ENCODE measurements at regions not wholly inside any gene's neighbourhood (a gene's known extent, or its start where the extent isn't known, plus 50 kb on each side); places are given as distances from the start of the nearest gene placed in this dataset.

DNA sequence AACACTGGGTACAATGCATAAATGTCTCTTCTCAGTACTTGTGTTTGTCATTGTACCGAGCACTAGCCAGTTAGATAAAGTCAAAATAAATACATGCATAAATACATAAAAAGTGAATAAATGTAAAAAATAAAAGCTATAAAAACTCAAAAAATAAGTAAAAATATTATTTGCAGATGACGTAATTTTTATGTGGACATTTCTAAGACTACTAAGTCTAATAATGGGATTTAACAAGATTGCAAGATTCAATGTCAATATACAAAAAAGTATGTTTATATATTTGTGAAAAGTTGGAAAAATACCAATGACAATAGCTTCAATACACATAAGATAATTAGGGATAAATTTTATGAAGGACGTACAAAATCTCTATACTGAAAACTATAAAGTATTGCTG lies 639.6 kb downstream of the CBLN4 start:
- no peak for TF ChIP-seq POLR2A (IDR thresholded peaks at IDR 0.05; ENCODE audit: low read depth)
- TF ChIP-seq, protein P1, sequence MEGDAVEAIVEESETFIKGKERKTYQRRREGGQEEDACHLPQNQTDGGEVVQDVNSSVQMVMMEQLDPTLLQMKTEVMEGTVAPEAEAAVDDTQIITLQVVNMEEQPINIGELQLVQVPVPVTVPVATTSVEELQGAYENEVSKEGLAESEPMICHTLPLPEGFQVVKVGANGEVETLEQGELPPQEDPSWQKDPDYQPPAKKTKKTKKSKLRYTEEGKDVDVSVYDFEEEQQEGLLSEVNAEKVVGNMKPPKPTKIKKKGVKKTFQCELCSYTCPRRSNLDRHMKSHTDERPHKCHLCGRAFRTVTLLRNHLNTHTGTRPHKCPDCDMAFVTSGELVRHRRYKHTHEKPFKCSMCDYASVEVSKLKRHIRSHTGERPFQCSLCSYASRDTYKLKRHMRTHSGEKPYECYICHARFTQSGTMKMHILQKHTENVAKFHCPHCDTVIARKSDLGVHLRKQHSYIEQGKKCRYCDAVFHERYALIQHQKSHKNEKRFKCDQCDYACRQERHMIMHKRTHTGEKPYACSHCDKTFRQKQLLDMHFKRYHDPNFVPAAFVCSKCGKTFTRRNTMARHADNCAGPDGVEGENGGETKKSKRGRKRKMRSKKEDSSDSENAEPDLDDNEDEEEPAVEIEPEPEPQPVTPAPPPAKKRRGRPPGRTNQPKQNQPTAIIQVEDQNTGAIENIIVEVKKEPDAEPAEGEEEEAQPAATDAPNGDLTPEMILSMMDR (IDR thresholded peaks at IDR 0.05), result no peak
- no peak for TF ChIP-seq POLR2AphosphoS5 (IDR thresholded peaks at IDR 0.05)

All from esophagus muscularis mucosa (tissue), 3 donors.